ENCODE measurements at regions not wholly inside any gene's neighbourhood (a gene's known extent, or its start where the extent isn't known, plus 50 kb on each side); places are given as distances from the start of the nearest gene placed in this dataset.

GRCh38 chr18:42473611-42474010 lies 518.6 kb downstream of the PIK3C3 start:
- TF ChIP-seq CTCF (IDR thresholded peaks at IDR 0.05) (no peak), POLR2A (IDR thresholded peaks at IDR 0.05) (no peak)
